Neutrophil (primary cell): ENCODE measurements at regions not wholly inside any gene's neighbourhood (a gene's known extent, or its start where the extent isn't known, plus 50 kb on each side); places are given as distances from the start of the nearest gene placed in this dataset.

Source experiments
- H3K27ac ChIP-seq: fragments of 200-600 bp; sonication (generic); 2 replicates; pipeline ENCODE4 v1.5.1; 2016; ENCODE audit warnings: mild to moderate bottlenecking, moderate library complexity
- H3K27me3 ChIP-seq: fragments of 200-600 bp; sonication (generic); 2 replicates; pipeline ENCODE4 v1.6.0; 2016; ENCODE audit warnings: mild to moderate bottlenecking
- H3K36me3 ChIP-seq: fragments of 200-600 bp; sonication (generic); 2 replicates; pipeline ENCODE4 v1.5.1; 2017
- H3K4me1 ChIP-seq, 2 experiments: fragments of 200-600 bp in 1 of 2; sonication (generic) in 1 of 2; 1 replicate in 1 of 2; 2 replicates in 1 of 2; pipeline versions ENCODE4 v1.5.1 to v1.6.1; 2013 to 2016; ENCODE audit warnings: low read depth in 1 of 2, low read length in 1 of 2, mild to moderate bottlenecking in 1 of 2, moderate library complexity in 1 of 2; ENCODE audit not compliant: control insufficient read depth in 1 of 2, insufficient read depth in 1 of 2
- H3K4me3 ChIP-seq, 2 experiments: fragments of 200-600 bp in 1 of 2; sonication (generic) in 1 of 2; 1 replicate in 1 of 2; 2 replicates in 1 of 2; pipeline ENCODE4 v1.5.1; 2013 to 2016; ENCODE audit warnings: low read depth in 1 of 2, low read length in 1 of 2, mild to moderate bottlenecking in 1 of 2, moderate library complexity in 1 of 2
- H3K9me3 ChIP-seq: fragments of 200-600 bp; sonication (generic); 2 replicates; pipeline ENCODE4 v1.5.1; 2016
- CTCF ChIP-seq: fragments of 200-600 bp; sonication (generic); IDR thresholded peaks from 2 replicates; pipeline ENCODE4 v1.5.1; 2016; ENCODE audit warnings: antibody characterized with exemption

DNA sequence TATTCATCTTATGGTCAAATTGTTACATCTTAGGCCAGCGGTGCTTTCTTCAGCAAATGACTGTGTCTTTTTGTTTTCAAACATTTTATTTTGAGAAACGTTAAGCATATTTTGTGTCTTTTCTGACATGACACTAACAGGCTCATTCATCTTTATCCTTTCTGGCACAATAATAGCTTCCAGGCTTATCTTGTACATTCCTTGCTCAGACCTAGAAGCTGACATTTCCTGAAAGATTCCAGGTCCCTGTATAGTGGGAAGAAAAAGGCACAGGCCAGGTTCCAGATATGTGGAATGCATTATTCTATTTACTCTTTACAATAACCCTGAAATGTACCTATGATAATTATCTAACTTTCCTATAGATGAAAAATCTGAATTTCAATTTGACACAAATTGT is 379.1 kb upstream of the B3GAT1 start:
- H3K4me3 ChIP-seq, result no peak overlapping the region
- no peak overlapping the region for H3K27ac ChIP-seq
- no peaks in the 10 kb centered on the region for H3K4me1 ChIP-seq
- no peaks in the 10 kb centered on the region for H3K9me3 ChIP-seq
- H3K27me3 ChIP-seq, result no peaks in the 10 kb centered on the region
- no peaks in the 10 kb centered on the region for H3K36me3 ChIP-seq
- TF ChIP-seq CTCF, result no peak

- Histone ChIP-seq H3K27ac (no peak overlapping the region), H3K27me3 (no peaks in the 10 kb centered on the region), H3K9me3 (no peaks in the 10 kb centered on the region), H3K4me1 (no peaks in the 10 kb centered on the region), H3K4me3 (no peak overlapping the region), H3K36me3 (no peaks in the 10 kb centered on the region)
- no peak for TF ChIP-seq CTCF
These were observed 377.1 kb upstream of the B3GAT1 start for GRCh38 chr11:134789104-134789503.

GRCh38 chr11:134786636-134787035 is 374.6 kb upstream of the B3GAT1 start:
- TF ChIP-seq CTCF, result no peak
- no peaks in the 10 kb centered on the region for H3K36me3 ChIP-seq
- no peaks in the 10 kb centered on the region for H3K27me3 ChIP-seq
- no peak overlapping the region for H3K4me3 ChIP-seq
- H3K9me3 ChIP-seq, result no peaks in the 10 kb centered on the region
- no peaks in the 10 kb centered on the region for H3K4me1 ChIP-seq
- no peak overlapping the region for H3K27ac ChIP-seq

DNA sequence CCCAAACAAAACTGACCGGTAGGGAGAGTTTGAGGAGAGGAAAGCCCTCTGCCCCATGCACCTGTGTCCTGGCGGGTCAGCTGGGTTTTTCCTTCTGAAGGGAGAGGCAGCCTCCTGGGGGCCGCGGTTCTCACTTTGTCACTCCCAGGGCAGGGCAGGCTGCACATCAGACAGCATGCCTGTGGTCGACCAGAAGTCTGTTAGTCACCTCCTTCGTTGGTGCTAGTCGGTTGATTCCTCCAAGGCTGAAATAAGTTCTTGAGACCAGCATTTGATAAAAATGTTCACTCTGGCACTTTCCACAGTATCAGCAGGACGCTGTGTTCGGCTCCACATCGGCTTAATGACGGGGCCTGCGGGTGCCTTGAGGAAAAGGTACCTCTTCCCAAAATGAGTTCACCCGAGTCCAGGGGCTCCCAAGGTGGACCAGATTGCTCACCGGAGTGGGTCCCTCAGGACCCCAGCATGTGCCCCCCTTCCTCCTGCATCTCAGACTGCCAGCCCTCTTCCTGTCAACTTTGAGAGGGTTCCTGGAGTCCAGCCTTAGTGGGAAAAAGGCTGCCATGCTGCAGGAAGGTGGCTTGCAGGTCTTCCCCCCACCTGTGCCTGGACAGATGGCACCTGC is 373.7 kb upstream of the B3GAT1 start:
- H3K4me3 ChIP-seq, result no peak overlapping the region
- no peaks in the 10 kb centered on the region for H3K36me3 ChIP-seq
- no peak overlapping the region for H3K27ac ChIP-seq
- no peak for TF ChIP-seq CTCF
- no peaks in the 10 kb centered on the region for H3K4me1 ChIP-seq
- H3K27me3 ChIP-seq, result no peaks in the 10 kb centered on the region
- no peaks in the 10 kb centered on the region for H3K9me3 ChIP-seq

DNA sequence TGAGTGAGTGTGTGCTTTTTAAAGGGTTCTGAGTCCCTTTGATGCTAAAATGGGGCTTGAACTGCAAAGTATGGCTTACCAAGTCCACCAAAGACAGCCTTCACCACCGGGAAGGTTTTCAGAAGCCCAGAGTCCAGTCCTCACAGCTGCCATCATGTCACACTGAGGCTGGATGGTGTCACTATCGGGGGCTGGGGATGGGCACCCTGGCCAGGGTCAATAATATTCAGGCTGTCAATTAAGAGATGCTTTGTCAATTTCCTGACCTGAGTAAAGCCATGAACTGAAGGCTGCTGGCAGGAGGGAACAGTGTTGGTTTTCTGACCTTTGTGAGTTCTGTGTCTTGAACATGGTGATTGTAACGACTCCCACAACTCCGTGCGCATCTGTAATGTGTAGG is 373.0 kb upstream of the B3GAT1 start:
- Histone ChIP-seq H3K9me3 (no peaks in the 10 kb centered on the region), H3K27ac (no peak overlapping the region), H3K36me3 (no peaks in the 10 kb centered on the region), H3K27me3 (no peaks in the 10 kb centered on the region), H3K4me3 (no peak overlapping the region), H3K4me1 (no peaks in the 10 kb centered on the region)
- no peak for TF ChIP-seq CTCF

DNA sequence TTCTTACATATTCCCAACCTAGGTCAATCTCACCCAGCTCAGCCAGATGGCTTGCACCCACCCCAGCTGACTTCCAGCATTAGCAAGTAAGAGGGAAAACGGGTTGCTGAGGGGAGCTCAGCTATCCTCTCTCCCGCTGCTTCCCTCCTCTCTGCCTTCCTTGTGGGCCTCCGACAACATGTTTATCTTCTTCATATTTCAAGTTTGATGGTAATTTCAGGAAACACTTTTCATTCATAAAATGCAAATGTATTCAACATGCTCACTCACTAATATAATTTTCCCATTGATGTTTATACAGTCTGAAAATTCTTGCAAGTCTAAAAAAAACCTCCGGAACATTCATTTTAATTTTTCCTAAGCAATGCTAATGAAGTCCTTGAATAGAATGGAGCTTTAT is 372.5 kb upstream of the B3GAT1 start:
- no peak overlapping the region for H3K4me3 ChIP-seq
- no peaks in the 10 kb centered on the region for H3K27me3 ChIP-seq
- H3K27ac ChIP-seq, result no peak overlapping the region
- TF ChIP-seq CTCF, result no peak
- H3K36me3 ChIP-seq, result no peaks in the 10 kb centered on the region
- H3K9me3 ChIP-seq, result no peaks in the 10 kb centered on the region
- no peaks in the 10 kb centered on the region for H3K4me1 ChIP-seq
